IMR-90 (cell line): ENCODE measurements at regions not wholly inside any gene's neighbourhood (a gene's known extent, or its start where the extent isn't known, plus 50 kb on each side); places are given as distances from the start of the nearest gene placed in this dataset.

Experiments used
- ATAC-seq: fragments of 200-7000 bp; cut with Tn5 transposase; 2 replicates; pipeline ENCODE4 v1.9.1; 2020; ENCODE audit warnings: low read depth, mild to moderate bottlenecking, moderate library complexity
- BruUV-seq: library from RNA; stranded (reverse); fragments of 400-500 nt; replicated peaks from 2 replicates; lab custom pipeline; 2021; lab: Mats Ljungman, UMichigan
- CTCF ChIA-PET: fragments of 300-600 bp; formaldehyde crosslinking; extraction: SDS; loops from one replicate; lab custom pipeline; 2021; ENCODE audit warnings: antibody characterized with exemption; lab: Yijun Ruan, JAX
- POLR2A ChIA-PET: fragments of 300-600 bp; sonication (Branson Sonifier 250); formaldehyde crosslinking; loops from one replicate; lab custom pipeline; 2022; ENCODE audit warnings: antibody characterized with exemption; ENCODE audit not compliant: unreplicated experiment; lab: Charles Lee
- DNase-seq: peaks from one replicate; pipeline ENCODE4 v3.0.0; 2013
- H2AFZ ChIP-seq: replicated peaks from 2 replicates; pipeline ENCODE3; 2013; ENCODE audit warnings: low read length, mild to moderate bottlenecking; ENCODE audit not compliant: poor library complexity
- H2AK5ac ChIP-seq: 2 replicates; pipeline ENCODE4 v1.6.1; 2013; ENCODE audit warnings: low read depth, low read length, inconsistent platforms
- H2AK9ac ChIP-seq: replicated peaks from 2 replicates; pipeline ENCODE3; 2013; ENCODE audit warnings: mild to moderate bottlenecking, low read depth, low read length, moderate library complexity; ENCODE audit not compliant: poor library complexity
- H2BK120ac ChIP-seq: 2 replicates; pipeline ENCODE4 v1.6.1; 2013; ENCODE audit warnings: low read depth, low read length, inconsistent platforms
- H2BK15ac ChIP-seq: 3 replicates; pipeline ENCODE4 v1.6.1; 2013; ENCODE audit warnings: low read depth, low read length, inconsistent platforms
- H2BK20ac ChIP-seq: 2 replicates; pipeline ENCODE4 v1.6.1; 2013; ENCODE audit warnings: low read depth, mild to moderate bottlenecking, inconsistent platforms, low read length, moderate library complexity
- H2BK5ac ChIP-seq: 2 replicates; pipeline ENCODE4 v1.6.1; 2013; ENCODE audit warnings: mild to moderate bottlenecking, low read depth, low read length, inconsistent platforms; ENCODE audit not compliant: poor library complexity, severe bottlenecking
- H3K14ac ChIP-seq: replicated peaks from 2 replicates; pipeline ENCODE4 v1.6.1; 2013; ENCODE audit warnings: low read depth, low read length, inconsistent platforms
- H3K18ac ChIP-seq: 2 replicates; pipeline ENCODE4 v1.6.1; 2013; ENCODE audit warnings: low read depth, low read length, control low read depth
- H3K23ac ChIP-seq: 2 replicates; pipeline ENCODE4 v1.6.1; 2013; ENCODE audit warnings: low read depth, low read length, inconsistent platforms
- H3K27ac ChIP-seq: 2 replicates; pipeline ENCODE4 v1.5.1; 2013; ENCODE audit warnings: mild to moderate bottlenecking, control low read depth, low read length; ENCODE audit not compliant: insufficient read depth
- H3K27me3 ChIP-seq: 2 replicates; pipeline ENCODE4 v1.6.1; 2013; ENCODE audit warnings: low read length; ENCODE audit not compliant: control insufficient read depth, insufficient read depth
- H3K36me3 ChIP-seq: 2 replicates; pipeline ENCODE4 v1.6.1; 2013; ENCODE audit warnings: low read length, mixed read lengths; ENCODE audit not compliant: control insufficient read depth, insufficient read depth
- H3K4ac ChIP-seq: 2 replicates; pipeline ENCODE4 v1.6.1; 2013; ENCODE audit warnings: low read depth, low read length, inconsistent platforms
- H3K4me1 ChIP-seq: 2 replicates; pipeline ENCODE4 v1.6.1; 2013; ENCODE audit warnings: low read length, mixed read lengths; ENCODE audit not compliant: control insufficient read depth, insufficient read depth
- H3K4me2 ChIP-seq: 2 replicates; pipeline ENCODE4 v1.6.1; 2013; ENCODE audit warnings: low read depth, mild to moderate bottlenecking, control low read depth, low read length, moderate library complexity
- H3K4me3 ChIP-seq: 2 replicates; pipeline ENCODE4 v1.5.1; 2013; ENCODE audit warnings: low read depth, mild to moderate bottlenecking, control low read depth, low read length, moderate library complexity; ENCODE audit not compliant: insufficient read depth
- H3K56ac ChIP-seq: 2 replicates; pipeline ENCODE4 v1.6.1; 2013; ENCODE audit warnings: low read length, inconsistent platforms; ENCODE audit not compliant: insufficient read depth; ENCODE audit errors: extremely low read depth
- H3K79me1 ChIP-seq, 2 experiments: 2 replicates each; pipeline ENCODE4 v1.6.1; 2013; ENCODE audit warnings: low read length in 2 of 2, inconsistent platforms in 1 of 2, low read depth in 1 of 2
- H3K9ac ChIP-seq: 2 replicates; pipeline ENCODE4 v1.6.1; 2013; ENCODE audit warnings: low read depth, low read length, control low read depth
- H3K9me1 ChIP-seq: 2 replicates; pipeline ENCODE4 v1.6.1; 2013; ENCODE audit warnings: low read length, inconsistent platforms; ENCODE audit not compliant: insufficient read depth
- H3K9me3 ChIP-seq: 2 replicates; pipeline ENCODE4 v1.6.1; 2013; ENCODE audit warnings: low read length; ENCODE audit not compliant: control insufficient read depth, insufficient read depth
- H4K20me1 ChIP-seq: 2 replicates; pipeline ENCODE4 v1.6.1; 2013; ENCODE audit warnings: low read length, inconsistent platforms; ENCODE audit not compliant: insufficient read depth
- H4K5ac ChIP-seq: 2 replicates; pipeline ENCODE4 v1.6.1; 2013; ENCODE audit warnings: mild to moderate bottlenecking, low read depth, low read length, control low read depth
- H4K8ac ChIP-seq, 2 experiments: 2 replicates each; pipeline ENCODE4 v1.6.1; 2013; ENCODE audit warnings: low read depth in 2 of 2, low read length in 2 of 2, control low read depth in 1 of 2, inconsistent platforms in 1 of 2
- H4K91ac ChIP-seq: 2 replicates; pipeline ENCODE4 v1.6.1; 2013; ENCODE audit warnings: low read depth, low read length, inconsistent platforms; ENCODE audit not compliant: insufficient read depth
- BHLHE40 ChIP-seq: fragments of 150-350 bp; IDR thresholded peaks from 2 replicates; pipeline ENCODE4 v1.6.1; 2016; ENCODE audit warnings: mild to moderate bottlenecking, low read depth, low read length
- CEBPB ChIP-seq: IDR thresholded peaks from 2 replicates; pipeline ENCODE4 v1.6.1; 2012; ENCODE audit warnings: low read depth, low read length, improper control_type of control experiment
- CHD1 ChIP-seq: IDR thresholded peaks from 2 replicates; pipeline ENCODE4 v1.6.1; 2012; ENCODE audit warnings: low read depth, low read length, improper control_type of control experiment
- FOS ChIP-seq: fragments of 150-350 bp; IDR thresholded peaks from 2 replicates; pipeline ENCODE4 v1.6.1; 2016; ENCODE audit warnings: low read depth, low read length
- MAFK ChIP-seq: IDR thresholded peaks from 2 replicates; pipeline ENCODE4 v1.6.1; 2012; ENCODE audit warnings: low read depth, low read length, improper control_type of control experiment
- MAZ ChIP-seq: IDR thresholded peaks from 2 replicates; pipeline ENCODE4 v1.6.1; 2012; ENCODE audit warnings: low read depth, mild to moderate bottlenecking, low read length, improper control_type of control experiment, moderate library complexity, borderline replicate concordance
- MXI1 ChIP-seq: IDR thresholded peaks from 2 replicates; pipeline ENCODE4 v1.6.1; 2012; ENCODE audit warnings: low read depth, mild to moderate bottlenecking, low read length, moderate library complexity, borderline replicate concordance
- NFE2L2 ChIP-seq: fragments of 150-350 bp; IDR thresholded peaks from 2 replicates; pipeline ENCODE4 v1.6.1; 2016; ENCODE audit warnings: low read depth, mild to moderate bottlenecking, low read length
- POLR2A ChIP-seq: IDR thresholded peaks from 2 replicates; pipeline ENCODE4 v1.6.1; 2012; ENCODE audit warnings: mild to moderate bottlenecking, low read depth, low read length
- RCOR1 ChIP-seq: IDR thresholded peaks from 2 replicates; pipeline ENCODE4 v1.6.1; 2012; ENCODE audit warnings: mild to moderate bottlenecking, low read length, improper control_type of control experiment; ENCODE audit not compliant: insufficient replicate concordance
- WGBS, 2 experiments: methylation state at CpG; one replicate each; pipeline versions ENCODE4 v1.1.5 to v1.1.7; 2013; ENCODE audit warnings: missing lambda C conversion rate in 2 of 2; ENCODE audit not compliant: insufficient read length in 1 of 2; ENCODE audit errors: extremely low coverage in 2 of 2; 5-methylcytosine and 5-hydroxymethylcytosine counted together
- dilution Hi-C: fragments of 300-500 bp; cut with HindIII; formaldehyde crosslinking; loops from one replicate; pipeline ENCODE4 v1.14.3; 2018; ENCODE audit warnings: low sequenced_read_pairs; ENCODE audit not compliant: unreplicated experiment
- in situ Hi-C: fragments of 300-500 bp; cut with MboI; formaldehyde crosslinking; loops from 3 replicates; pipeline ENCODE4 v1.14.3; 2019; ENCODE audit warnings: low sequenced_read_pairs, inconsistent platforms, mixed read lengths
- intact Hi-C: fragments of 100-400 bp; cut with micrococcal nuclease; formaldehyde crosslinking; loops from 2 replicates; pipeline ENCODE4 v1.10.0; 2022
- TF ChIP-seq, protein P1 (sequence below): fragments of 150-350 bp; IDR thresholded peaks from 2 replicates; pipeline ENCODE4 v1.6.1; 2017; ENCODE audit warnings: mild to moderate bottlenecking, antibody characterized with exemption, low read length, low read depth
- TF ChIP-seq, protein P2 (sequence below): conservative IDR thresholded peaks from 2 replicates; pipeline ENCODE4 v1.5.1; 2012; ENCODE audit warnings: mild to moderate bottlenecking, low read depth, low read length, improper control_type of control experiment

DNA sequence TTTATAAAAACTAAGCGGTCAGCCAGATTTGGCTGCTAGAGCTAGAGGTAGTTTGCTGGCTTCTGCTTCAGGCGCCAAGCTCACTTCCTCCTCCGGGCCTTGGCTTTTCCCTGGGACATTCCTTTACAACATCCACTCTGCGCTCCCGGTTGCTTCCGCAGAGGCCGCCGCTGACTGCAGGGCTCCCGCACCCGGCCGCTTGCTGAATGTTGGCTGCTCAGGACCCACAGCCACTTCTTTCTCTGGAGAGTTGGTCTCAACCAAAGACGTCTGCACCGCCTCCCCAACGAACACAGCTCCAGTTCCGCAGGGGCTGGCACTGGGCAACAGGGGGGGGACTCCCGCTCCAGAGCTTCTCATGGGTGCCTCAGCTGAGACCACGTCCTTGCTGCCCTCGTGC is 282.8 kb downstream of the TFAP2C start:
- WGBS, 2 experiments = 80% methylated on average over 7 of the region's 18 CpGs; no CpG with 5 or more reads in 1 of the 2 experiments
- H2AK9ac ChIP-seq = no peak overlapping the region
- TF ChIP-seq, protein P1, sequence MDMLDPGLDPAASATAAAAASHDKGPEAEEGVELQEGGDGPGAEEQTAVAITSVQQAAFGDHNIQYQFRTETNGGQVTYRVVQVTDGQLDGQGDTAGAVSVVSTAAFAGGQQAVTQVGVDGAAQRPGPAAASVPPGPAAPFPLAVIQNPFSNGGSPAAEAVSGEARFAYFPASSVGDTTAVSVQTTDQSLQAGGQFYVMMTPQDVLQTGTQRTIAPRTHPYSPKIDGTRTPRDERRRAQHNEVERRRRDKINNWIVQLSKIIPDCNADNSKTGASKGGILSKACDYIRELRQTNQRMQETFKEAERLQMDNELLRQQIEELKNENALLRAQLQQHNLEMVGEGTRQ = no peak
- TF ChIP-seq RCOR1 (no peak), FOS (no peak), NFE2L2 (no peak), MAZ (no peak), MXI1 (no peak), CHD1 (no peak), CEBPB (no peak), BHLHE40 (no peak), MAFK (no peak), POLR2A (no peak)
- TF ChIP-seq, protein P2, sequence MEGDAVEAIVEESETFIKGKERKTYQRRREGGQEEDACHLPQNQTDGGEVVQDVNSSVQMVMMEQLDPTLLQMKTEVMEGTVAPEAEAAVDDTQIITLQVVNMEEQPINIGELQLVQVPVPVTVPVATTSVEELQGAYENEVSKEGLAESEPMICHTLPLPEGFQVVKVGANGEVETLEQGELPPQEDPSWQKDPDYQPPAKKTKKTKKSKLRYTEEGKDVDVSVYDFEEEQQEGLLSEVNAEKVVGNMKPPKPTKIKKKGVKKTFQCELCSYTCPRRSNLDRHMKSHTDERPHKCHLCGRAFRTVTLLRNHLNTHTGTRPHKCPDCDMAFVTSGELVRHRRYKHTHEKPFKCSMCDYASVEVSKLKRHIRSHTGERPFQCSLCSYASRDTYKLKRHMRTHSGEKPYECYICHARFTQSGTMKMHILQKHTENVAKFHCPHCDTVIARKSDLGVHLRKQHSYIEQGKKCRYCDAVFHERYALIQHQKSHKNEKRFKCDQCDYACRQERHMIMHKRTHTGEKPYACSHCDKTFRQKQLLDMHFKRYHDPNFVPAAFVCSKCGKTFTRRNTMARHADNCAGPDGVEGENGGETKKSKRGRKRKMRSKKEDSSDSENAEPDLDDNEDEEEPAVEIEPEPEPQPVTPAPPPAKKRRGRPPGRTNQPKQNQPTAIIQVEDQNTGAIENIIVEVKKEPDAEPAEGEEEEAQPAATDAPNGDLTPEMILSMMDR = no peak
- H3K4me1 ChIP-seq = no peaks in the 10 kb centered on the region
- intact Hi-C loops = no loop called here
- H2BK120ac ChIP-seq = no peak overlapping the region
- no peak overlapping the region for H3K9ac ChIP-seq
- no peak overlapping the region for H3K56ac ChIP-seq
- H3K4ac ChIP-seq = no peak overlapping the region
- DNase-seq (no peak), ATAC-seq (no peak)
- H3K4me3 ChIP-seq = no peak overlapping the region
- no peaks in the 10 kb centered on the region for H3K27me3 ChIP-seq
- H2BK5ac ChIP-seq = no peak overlapping the region
- POLR2A ChIA-PET = no interaction called here
- H2BK15ac ChIP-seq = no peak overlapping the region
- H3K4me2 ChIP-seq = no peak overlapping the region
- no peak overlapping the region for H4K91ac ChIP-seq
- dilution Hi-C loops = no loop called here
- no peaks in the 10 kb centered on the region; the same call in 1 of the 2 replicates for H3K9me3 ChIP-seq
- no peaks in the 10 kb centered on the region for H3K36me3 ChIP-seq
- CTCF ChIA-PET = no interaction called here
- no peaks in the 10 kb centered on the region for H3K79me1 ChIP-seq
- no peak overlapping the region for H3K18ac ChIP-seq
- H2AFZ ChIP-seq = no peak overlapping the region
- no peak overlapping the region for H3K23ac ChIP-seq
- no peak overlapping the region for H3K14ac ChIP-seq
- H4K20me1 ChIP-seq = no peaks in the 10 kb centered on the region
- no peak overlapping the region for H4K8ac ChIP-seq
- in situ Hi-C loops = no loop called here
- no peak overlapping the region for H3K27ac ChIP-seq
- BruUV-seq = no TSS peak
- no peaks in the 10 kb centered on the region for H3K9me1 ChIP-seq
- H2BK20ac ChIP-seq = no peak overlapping the region
- H4K5ac ChIP-seq = no peak overlapping the region
- no peak overlapping the region for H2AK5ac ChIP-seq
